Keratinocyte (primary cell): ENCODE measurements at regions not wholly inside any gene's neighbourhood (a gene's known extent, or its start where the extent isn't known, plus 50 kb on each side); places are given as distances from the start of the nearest gene placed in this dataset.

Experiments used
- DNase-seq: peaks from one replicate; pipeline ENCODE4 v3.0.0-alpha.2; 2011; ENCODE audit warnings: low read depth, missing footprints, low spot score
- FAIRE-seq: peaks from 2 replicates; lab custom pipeline; 2011; peaks lifted over from hg19 to GRCh38; lab: Jason Lieb, UNC
- H2AFZ ChIP-seq: 2 replicates; pipeline ENCODE4 v1.6.0; 2012; ENCODE audit warnings: low read length, control low read depth, inconsistent platforms; ENCODE audit not compliant: control insufficient read depth
- H3K27ac ChIP-seq: 2 replicates; pipeline ENCODE4 v1.5.1; 2011; ENCODE audit warnings: low read length; ENCODE audit not compliant: control insufficient read depth, insufficient read depth
- H3K27me3 ChIP-seq: 3 replicates; pipeline ENCODE4 v1.6.0; 2011; ENCODE audit warnings: low read length; ENCODE audit not compliant: control insufficient read depth, insufficient read depth; ENCODE audit errors: extremely low read depth
- H3K36me3 ChIP-seq, 2 experiments: 2 replicates in 1 of 2; 3 replicates in 1 of 2; pipeline ENCODE4 v1.5.1; 2011; ENCODE audit warnings: low read length in 2 of 2, mild to moderate bottlenecking in 1 of 2; ENCODE audit not compliant: control insufficient read depth in 2 of 2, insufficient read depth in 2 of 2; ENCODE audit errors: extremely low read depth in 1 of 2
- H3K4me1 ChIP-seq: 3 replicates; pipeline ENCODE4 v1.5.1; 2011; ENCODE audit warnings: low read length; ENCODE audit not compliant: control insufficient read depth, insufficient read depth; ENCODE audit errors: extremely low read depth
- H3K4me2 ChIP-seq: 3 replicates; pipeline ENCODE4 v1.6.0; 2011; ENCODE audit warnings: low read depth, low read length; ENCODE audit not compliant: control insufficient read depth, insufficient read depth; ENCODE audit errors: extremely low read depth
- H3K4me3 ChIP-seq, 3 experiments: fragments of 200-600 bp in 1 of 3; sonication (generic) in 1 of 3; 2 replicates in 2 of 3; 3 replicates in 1 of 3; pipeline ENCODE4 v1.5.1; 2011 to 2016; ENCODE audit warnings: low read length in 3 of 3, mild to moderate bottlenecking in 3 of 3, control low read depth in 2 of 3, inconsistent platforms in 1 of 3, low read depth in 1 of 3, mixed read lengths in 1 of 3, mixed run types in 1 of 3, moderate library complexity in 1 of 3; ENCODE audit not compliant: control insufficient read depth in 2 of 3, insufficient read depth in 2 of 3; ENCODE audit errors: extremely low read depth in 1 of 3
- H3K79me2 ChIP-seq: 2 replicates; pipeline ENCODE4 v1.6.0; 2012; ENCODE audit warnings: low read length; ENCODE audit not compliant: control insufficient read depth, insufficient read depth
- H3K9ac ChIP-seq: 3 replicates; pipeline ENCODE4 v1.6.0; 2011; ENCODE audit warnings: low read length; ENCODE audit not compliant: control insufficient read depth, insufficient read depth; ENCODE audit errors: extremely low read depth
- H3K9me1 ChIP-seq: 3 replicates; pipeline ENCODE4 v1.6.0; 2011; ENCODE audit warnings: low read length; ENCODE audit not compliant: control insufficient read depth, insufficient read depth; ENCODE audit errors: extremely low read depth
- H3K9me3 ChIP-seq: 2 replicates; pipeline ENCODE4 v1.5.1; 2012; ENCODE audit warnings: low read depth, low read length; ENCODE audit not compliant: control insufficient read depth
- H4K20me1 ChIP-seq: 3 replicates; pipeline ENCODE4 v1.6.0; 2011; ENCODE audit warnings: low read length; ENCODE audit not compliant: control insufficient read depth, insufficient read depth; ENCODE audit errors: extremely low read depth
- EZH2 ChIP-seq: IDR thresholded peaks from one replicate; pipeline ENCODE4 v1.6.1; 2012; ENCODE audit warnings: inconsistent platforms, mild to moderate bottlenecking, low read length, moderate library complexity
- dilution Hi-C: fragments of 300-500 bp; cut with MboI; formaldehyde crosslinking; loops from one replicate; pipeline ENCODE4 v1.7.0; 2020; ENCODE audit warnings: low sequenced_read_pairs; ENCODE audit not compliant: extremely low pct_ligation_motif_present
- TF ChIP-seq, protein P1 (sequence below), 3 experiments: IDR thresholded peaks in 1 of 3; conservative IDR thresholded peaks in 1 of 3; optimal IDR thresholded peaks in 1 of 3; 2 replicates in 2 of 3; 3 replicates in 1 of 3; pipeline versions ENCODE3 to v1.5.1; 2011; ENCODE audit warnings: low read length in 3 of 3, mild to moderate bottlenecking in 3 of 3, moderate library complexity in 2 of 3, control low read depth in 1 of 3, inconsistent platforms in 1 of 3; ENCODE audit not compliant: insufficient read depth in 2 of 3; ENCODE audit errors: extremely low read depth in 1 of 3

GRCh38 chr6:104019075-104019753 is 840.5 kb downstream of the HACE1 start:
- H3K9me3 ChIP-seq: no peaks in the 10 kb centered on the region
- no peak overlapping the region for H3K27ac ChIP-seq
- no peaks in the 10 kb centered on the region for H3K4me1 ChIP-seq
- H2AFZ ChIP-seq: no peak overlapping the region
- H3K27me3 ChIP-seq: no peaks in the 10 kb centered on the region
- H3K9me1 ChIP-seq: no peaks in the 10 kb centered on the region
- no peaks in the 10 kb centered on the region for H3K36me3 ChIP-seq
- H3K4me3 ChIP-seq: no peak overlapping the region
- H3K4me2 ChIP-seq: no peak overlapping the region
- FAIRE-seq: no peak
- TF ChIP-seq, protein P1, sequence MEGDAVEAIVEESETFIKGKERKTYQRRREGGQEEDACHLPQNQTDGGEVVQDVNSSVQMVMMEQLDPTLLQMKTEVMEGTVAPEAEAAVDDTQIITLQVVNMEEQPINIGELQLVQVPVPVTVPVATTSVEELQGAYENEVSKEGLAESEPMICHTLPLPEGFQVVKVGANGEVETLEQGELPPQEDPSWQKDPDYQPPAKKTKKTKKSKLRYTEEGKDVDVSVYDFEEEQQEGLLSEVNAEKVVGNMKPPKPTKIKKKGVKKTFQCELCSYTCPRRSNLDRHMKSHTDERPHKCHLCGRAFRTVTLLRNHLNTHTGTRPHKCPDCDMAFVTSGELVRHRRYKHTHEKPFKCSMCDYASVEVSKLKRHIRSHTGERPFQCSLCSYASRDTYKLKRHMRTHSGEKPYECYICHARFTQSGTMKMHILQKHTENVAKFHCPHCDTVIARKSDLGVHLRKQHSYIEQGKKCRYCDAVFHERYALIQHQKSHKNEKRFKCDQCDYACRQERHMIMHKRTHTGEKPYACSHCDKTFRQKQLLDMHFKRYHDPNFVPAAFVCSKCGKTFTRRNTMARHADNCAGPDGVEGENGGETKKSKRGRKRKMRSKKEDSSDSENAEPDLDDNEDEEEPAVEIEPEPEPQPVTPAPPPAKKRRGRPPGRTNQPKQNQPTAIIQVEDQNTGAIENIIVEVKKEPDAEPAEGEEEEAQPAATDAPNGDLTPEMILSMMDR (optimal IDR thresholded peaks at IDR 0.05 in 1 of 3, IDR thresholded peaks at IDR 0.05 in 1 of 3, conservative IDR thresholded peaks at IDR 0.05 in 1 of 3; ENCODE audit: extremely low read depth in 1 of 3, insufficient read depth in 2 of 3, low read length in 3 of 3): no peak
- no peak for TF ChIP-seq EZH2
- no peaks in the 10 kb centered on the region for H3K79me2 ChIP-seq
- no peak for DNase-seq
- dilution Hi-C loops: no loop called here
- H4K20me1 ChIP-seq: no peaks in the 10 kb centered on the region
- H3K9ac ChIP-seq: no peak overlapping the region

GRCh38 chr6:104017410-104018381 is 842.0 kb downstream of the HACE1 start:
- dilution Hi-C loops: no loop called here
- TF ChIP-seq EZH2: no peak
- TF ChIP-seq, protein P1 (optimal IDR thresholded peaks at IDR 0.05 in 1 of 3, IDR thresholded peaks at IDR 0.05 in 1 of 3, conservative IDR thresholded peaks at IDR 0.05 in 1 of 3; ENCODE audit: extremely low read depth in 1 of 3, insufficient read depth in 2 of 3, low read length in 3 of 3): no peak
- Histone ChIP-seq H3K9ac (no peak overlapping the region), H3K4me1 (no peaks in the 10 kb centered on the region), H3K4me2 (no peak overlapping the region), H3K9me1 (no peaks in the 10 kb centered on the region), H2AFZ (no peak overlapping the region), H3K27ac (no peak overlapping the region), H3K4me3 (no peak overlapping the region), H3K27me3 (no peaks in the 10 kb centered on the region), H3K9me3 (no peaks in the 10 kb centered on the region), H3K79me2 (no peaks in the 10 kb centered on the region), H3K36me3 (no peaks in the 10 kb centered on the region), H4K20me1 (no peaks in the 10 kb centered on the region)
- DNase-seq (no peak), FAIRE-seq (no peak)
